Gastroesophageal sphincter (tissue), 3 donors: ENCODE measurements at regions not wholly inside any gene's neighbourhood (a gene's known extent, or its start where the extent isn't known, plus 50 kb on each side); places are given as distances from the start of the nearest gene placed in this dataset.

Source experiments
- EP300 ChIP-seq: sonication (generic); formaldehyde crosslinking; IDR thresholded peaks from one replicate; pipeline ENCODE4 v1.6.1; 2017; ENCODE audit warnings: antibody characterized with exemption, mild to moderate bottlenecking
- TF ChIP-seq, protein P1 (sequence below), 4 experiments: fragments of 200-600 bp in 2 of 4; fragments of 450-650 bp in 2 of 4; sonication (generic) in 1 of 4; IDR thresholded peaks; one replicate each; pipeline ENCODE4 v1.5.1; 2017 to 2019; ENCODE audit warnings: antibody characterized with exemption in 4 of 4, mild to moderate bottlenecking in 2 of 4, moderate library complexity in 2 of 4

- TF ChIP-seq, protein P1, sequence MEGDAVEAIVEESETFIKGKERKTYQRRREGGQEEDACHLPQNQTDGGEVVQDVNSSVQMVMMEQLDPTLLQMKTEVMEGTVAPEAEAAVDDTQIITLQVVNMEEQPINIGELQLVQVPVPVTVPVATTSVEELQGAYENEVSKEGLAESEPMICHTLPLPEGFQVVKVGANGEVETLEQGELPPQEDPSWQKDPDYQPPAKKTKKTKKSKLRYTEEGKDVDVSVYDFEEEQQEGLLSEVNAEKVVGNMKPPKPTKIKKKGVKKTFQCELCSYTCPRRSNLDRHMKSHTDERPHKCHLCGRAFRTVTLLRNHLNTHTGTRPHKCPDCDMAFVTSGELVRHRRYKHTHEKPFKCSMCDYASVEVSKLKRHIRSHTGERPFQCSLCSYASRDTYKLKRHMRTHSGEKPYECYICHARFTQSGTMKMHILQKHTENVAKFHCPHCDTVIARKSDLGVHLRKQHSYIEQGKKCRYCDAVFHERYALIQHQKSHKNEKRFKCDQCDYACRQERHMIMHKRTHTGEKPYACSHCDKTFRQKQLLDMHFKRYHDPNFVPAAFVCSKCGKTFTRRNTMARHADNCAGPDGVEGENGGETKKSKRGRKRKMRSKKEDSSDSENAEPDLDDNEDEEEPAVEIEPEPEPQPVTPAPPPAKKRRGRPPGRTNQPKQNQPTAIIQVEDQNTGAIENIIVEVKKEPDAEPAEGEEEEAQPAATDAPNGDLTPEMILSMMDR (IDR thresholded peaks at IDR 0.05): no peak
- TF ChIP-seq EP300: no peak
Measured at GRCh38 chr16:7914748-7915147, 582.1 kb downstream of the RBFOX1 start.
